ENCODE measurements at regions not wholly inside any gene's neighbourhood (a gene's known extent, or its start where the extent isn't known, plus 50 kb on each side); places are given as distances from the start of the nearest gene placed in this dataset.

GRCh38 chr9:16950051-16950450 is 79.6 kb upstream of the BNC2 start:
- TF ChIP-seq TEAD4 (IDR thresholded peaks at IDR 0.05) (no peak), TAF1 (IDR thresholded peaks at IDR 0.05; ENCODE audit: low read depth) (no peak), REST (IDR thresholded peaks at IDR 0.05; ENCODE audit: low read depth) (no peak), EGR1 (IDR thresholded peaks at IDR 0.05) (no peak), CEBPB (IDR thresholded peaks at IDR 0.05) (no peak), EP300 (IDR thresholded peaks at IDR 0.05; ENCODE audit: borderline replicate concordance) (no peak), RAD21 (IDR thresholded peaks at IDR 0.05; ENCODE audit: low read depth) (no peak), YY1 (IDR thresholded peaks at IDR 0.05; ENCODE audit: low read depth) (no peak), MAX (IDR thresholded peaks at IDR 0.05) (no peak), CREB1 (IDR thresholded peaks at IDR 0.05; ENCODE audit: low read depth) (no peak), NFIC (IDR thresholded peaks at IDR 0.05) (no peak), USF1 (IDR thresholded peaks at IDR 0.05) (no peak), ZBTB7A (IDR thresholded peaks at IDR 0.05; ENCODE audit: low read depth) (no peak), TCF12 (IDR thresholded peaks at IDR 0.05; ENCODE audit: low read depth) (no peak)
